Glutamatergic neuron (in vitro differentiated cells): ENCODE measurements at regions not wholly inside any gene's neighbourhood (a gene's known extent, or its start where the extent isn't known, plus 50 kb on each side); places are given as distances from the start of the nearest gene placed in this dataset.

ENCODE experiments used
- DNase-seq: peaks from one replicate; pipeline ENCODE4 v3.0.0; 2022
- H3K27ac Mint-ChIP-seq: one replicate; pipeline ENCODE4 v1.8.0; 2020; ENCODE audit warnings: mild to moderate bottlenecking, mixed read lengths, inconsistent platforms; ENCODE audit not compliant: unreplicated experiment
- H3K27me3 Mint-ChIP-seq: one replicate; pipeline ENCODE4 v1.8.0; 2020; ENCODE audit warnings: mild to moderate bottlenecking, moderate library complexity, mixed read lengths, inconsistent platforms; ENCODE audit not compliant: unreplicated experiment
- H3K36me3 Mint-ChIP-seq: one replicate; pipeline ENCODE4 v1.8.0; 2020; ENCODE audit warnings: mild to moderate bottlenecking, mixed read lengths, inconsistent platforms; ENCODE audit not compliant: unreplicated experiment
- H3K4me1 Mint-ChIP-seq: one replicate; pipeline ENCODE4 v1.8.0; 2020; ENCODE audit warnings: mild to moderate bottlenecking, low read depth, mixed read lengths, inconsistent platforms; ENCODE audit not compliant: unreplicated experiment
- H3K4me3 Mint-ChIP-seq: one replicate; pipeline ENCODE4 v1.8.0; 2020; ENCODE audit warnings: mild to moderate bottlenecking, mixed read lengths, inconsistent platforms; ENCODE audit not compliant: unreplicated experiment
- H3K9me3 Mint-ChIP-seq: one replicate; pipeline ENCODE4 v1.8.0; 2020; ENCODE audit warnings: mild to moderate bottlenecking, moderate library complexity, mixed read lengths, inconsistent platforms; ENCODE audit not compliant: unreplicated experiment
- CTCF ChIP-seq: fragments of 200-600 bp; sonication (generic); IDR thresholded peaks from one replicate; pipeline ENCODE4 v1.5.0; 2021; ENCODE audit not compliant: partially characterized antibody, unreplicated experiment

GRCh38 chr1:5796028-5796427, 196.2 kb downstream of the NPHP4 start:
- Mint-ChIP-seq H3K4me1 (no peaks in the 10 kb centered on the region), H3K27ac (no peak overlapping the region), H3K36me3 (peaks cover 6% of the 10 kb centered on the region), H3K4me3 (no peak overlapping the region), H3K27me3 (peaks cover 4% of the 10 kb centered on the region), H3K9me3 (peaks cover 4% of the 10 kb centered on the region)
- TF ChIP-seq CTCF: no peak
- no peak for DNase-seq

GRCh38 chr1:5794279-5794678, 197.9 kb downstream of the NPHP4 start:
- Mint-ChIP-seq H3K9me3 (peaks cover 7% of the 10 kb centered on the region), H3K27ac (no peak overlapping the region), H3K36me3 (peaks cover 8% of the 10 kb centered on the region), H3K4me1 (no peaks in the 10 kb centered on the region), H3K4me3 (no peak overlapping the region), H3K27me3 (peaks cover 4% of the 10 kb centered on the region)
- TF ChIP-seq CTCF: no peak
- DNase-seq: no peak

GRCh38 chr1:5793516-5793915, 198.7 kb downstream of the NPHP4 start:
- H3K27me3 Mint-ChIP-seq: peaks cover 5% of the 10 kb centered on the region
- TF ChIP-seq CTCF: no peak
- H3K4me1 Mint-ChIP-seq: no peaks in the 10 kb centered on the region
- H3K27ac Mint-ChIP-seq: no peak overlapping the region
- H3K4me3 Mint-ChIP-seq: no peak overlapping the region
- peaks cover 7% of the 10 kb centered on the region for H3K9me3 Mint-ChIP-seq
- no peak for DNase-seq
- peaks cover 8% of the 10 kb centered on the region for H3K36me3 Mint-ChIP-seq

- no peak for TF ChIP-seq CTCF
- Mint-ChIP-seq H3K27me3 (no peaks in the 10 kb centered on the region), H3K27ac (no peak overlapping the region)
Measured at GRCh38 chr1:5781079-5781478, 211.1 kb downstream of the NPHP4 start.

GRCh38 chr1:5780324-5780716, 211.9 kb downstream of the NPHP4 start:
- Mint-ChIP-seq H3K4me1 (peaks cover 2% of the 10 kb centered on the region), H3K36me3 (no peaks in the 10 kb centered on the region), H3K4me3 (no peak overlapping the region), H3K27ac (no peak overlapping the region), H3K9me3 (peaks cover 1% of the 10 kb centered on the region), H3K27me3 (no peaks in the 10 kb centered on the region)
- DNase-seq: no peak
- TF ChIP-seq CTCF: no peak

More at GRCh38 chr1:5781079-5781478, 211.1 kb downstream of the NPHP4 start:
- Mint-ChIP-seq H3K4me1 (peaks cover 2% of the 10 kb centered on the region), H3K36me3 (no peaks in the 10 kb centered on the region), H3K4me3 (no peak overlapping the region), H3K9me3 (peaks cover 1% of the 10 kb centered on the region)
- DNase-seq: no peak
